ENCODE measurements at regions not wholly inside any gene's neighbourhood (a gene's known extent, or its start where the extent isn't known, plus 50 kb on each side); places are given as distances from the start of the nearest gene placed in this dataset.

DNA sequence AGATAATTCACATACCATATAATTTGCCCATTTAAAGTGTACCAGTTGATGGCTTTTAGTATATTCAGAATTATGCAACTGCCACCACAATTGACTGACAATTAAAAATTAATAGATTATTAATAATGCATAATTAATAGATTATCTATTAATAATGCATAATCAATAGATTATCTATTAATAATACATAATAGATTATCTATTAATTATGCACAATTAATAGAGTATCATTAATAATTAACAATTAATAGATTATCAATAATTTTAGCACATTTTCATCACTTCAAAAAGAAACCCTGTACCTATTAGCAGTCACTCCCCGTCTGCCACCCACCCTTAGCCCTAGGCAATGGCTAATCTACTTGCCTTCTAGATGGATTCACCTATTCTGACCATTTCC lies 108.6 kb upstream of the NR3C2 start:
- TF ChIP-seq POLR2A (IDR thresholded peaks at IDR 0.05; ENCODE audit: low read length) (no peak), RAD21 (conservative IDR thresholded peaks at IDR 0.05 in 1 of 2, IDR thresholded peaks at IDR 0.05 in 1 of 2) (no peak), EHMT2 (IDR thresholded peaks at IDR 0.05; ENCODE audit: low read depth) (no peak), CHD2 (IDR thresholded peaks at IDR 0.05; ENCODE audit: low read length, partially characterized antibody) (no peak), BHLHE40 (IDR thresholded peaks at IDR 0.05; ENCODE audit: low read depth, low read length) (no peak), NFE2L2 (conservative IDR thresholded peaks at IDR 0.05; ENCODE audit: low read length) (no peak), RARB (CRISPR knock-in tag; IDR thresholded peaks at IDR 0.05) (no peak)
- TF ChIP-seq, protein P1, sequence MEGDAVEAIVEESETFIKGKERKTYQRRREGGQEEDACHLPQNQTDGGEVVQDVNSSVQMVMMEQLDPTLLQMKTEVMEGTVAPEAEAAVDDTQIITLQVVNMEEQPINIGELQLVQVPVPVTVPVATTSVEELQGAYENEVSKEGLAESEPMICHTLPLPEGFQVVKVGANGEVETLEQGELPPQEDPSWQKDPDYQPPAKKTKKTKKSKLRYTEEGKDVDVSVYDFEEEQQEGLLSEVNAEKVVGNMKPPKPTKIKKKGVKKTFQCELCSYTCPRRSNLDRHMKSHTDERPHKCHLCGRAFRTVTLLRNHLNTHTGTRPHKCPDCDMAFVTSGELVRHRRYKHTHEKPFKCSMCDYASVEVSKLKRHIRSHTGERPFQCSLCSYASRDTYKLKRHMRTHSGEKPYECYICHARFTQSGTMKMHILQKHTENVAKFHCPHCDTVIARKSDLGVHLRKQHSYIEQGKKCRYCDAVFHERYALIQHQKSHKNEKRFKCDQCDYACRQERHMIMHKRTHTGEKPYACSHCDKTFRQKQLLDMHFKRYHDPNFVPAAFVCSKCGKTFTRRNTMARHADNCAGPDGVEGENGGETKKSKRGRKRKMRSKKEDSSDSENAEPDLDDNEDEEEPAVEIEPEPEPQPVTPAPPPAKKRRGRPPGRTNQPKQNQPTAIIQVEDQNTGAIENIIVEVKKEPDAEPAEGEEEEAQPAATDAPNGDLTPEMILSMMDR (IDR thresholded peaks at IDR 0.05): no peak
- TF ChIP-seq, protein P2, sequence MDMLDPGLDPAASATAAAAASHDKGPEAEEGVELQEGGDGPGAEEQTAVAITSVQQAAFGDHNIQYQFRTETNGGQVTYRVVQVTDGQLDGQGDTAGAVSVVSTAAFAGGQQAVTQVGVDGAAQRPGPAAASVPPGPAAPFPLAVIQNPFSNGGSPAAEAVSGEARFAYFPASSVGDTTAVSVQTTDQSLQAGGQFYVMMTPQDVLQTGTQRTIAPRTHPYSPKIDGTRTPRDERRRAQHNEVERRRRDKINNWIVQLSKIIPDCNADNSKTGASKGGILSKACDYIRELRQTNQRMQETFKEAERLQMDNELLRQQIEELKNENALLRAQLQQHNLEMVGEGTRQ (IDR thresholded peaks at IDR 0.05): no peak
